HG03039 (cell line): ENCODE measurements at regions not wholly inside any gene's neighbourhood (a gene's known extent, or its start where the extent isn't known, plus 50 kb on each side); places are given as distances from the start of the nearest gene placed in this dataset.

Experiments used
- ATAC-seq: cut with Tn5 transposase; IDR thresholded peaks from one replicate; pipeline ENCODE4 v1.9.1; 2021; ENCODE audit warnings: mild to moderate bottlenecking, moderate library complexity; ENCODE audit not compliant: unreplicated experiment

- ATAC-seq: no peak
Observed at GRCh38 chr11:113529606-113530005, 54.4 kb upstream of the DRD2 start.

DNA sequence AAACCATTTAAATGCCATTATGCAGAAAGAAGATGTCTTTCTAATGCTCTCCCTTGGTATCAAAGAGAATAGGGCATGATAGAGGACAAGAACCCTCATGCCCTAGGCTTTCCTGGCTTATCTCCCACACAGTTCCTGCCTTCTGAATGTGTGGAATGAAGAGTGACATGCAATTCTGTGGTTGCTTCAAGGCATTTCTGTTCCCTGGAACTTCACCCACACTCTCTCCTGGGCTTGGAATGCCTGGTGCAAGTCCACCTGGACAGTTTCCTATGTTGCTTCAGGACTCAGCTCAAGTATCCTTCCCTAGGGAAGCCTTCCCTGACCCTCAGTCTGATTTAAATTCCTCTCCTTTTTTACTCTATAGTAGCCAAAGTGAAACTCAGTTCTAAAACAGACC lies 53.8 kb upstream of the DRD2 start:
- no peak for ATAC-seq

GRCh38 chr11:113526521-113526920 lies 51.3 kb upstream of the DRD2 start:
- no peak for ATAC-seq
